Endometrial microvascular endothelial cells (primary cell): ENCODE measurements at regions not wholly inside any gene's neighbourhood (a gene's known extent, or its start where the extent isn't known, plus 50 kb on each side); places are given as distances from the start of the nearest gene placed in this dataset.

Source experiments
- in situ Hi-C: cut with HindIII; loops from 2 replicates; pipeline ENCODE4 v1.10.0; 2017; ENCODE audit warnings: low sequenced_read_pairs, low pct_unique_long_range_greater_than_20kb; ENCODE audit errors: inconsistent ontology term

GRCh38 chr1:234733427-234733826 lies 123.4 kb upstream of the IRF2BP2 start:
- in situ Hi-C loops, result no loop called here

- in situ Hi-C loops, result no loop called here
Measured at GRCh38 chr1:234732671-234733390, 122.9 kb upstream of the IRF2BP2 start.

- in situ Hi-C loops, result no loop called here
Measured at GRCh38 chr1:234732260-234732659, 122.3 kb upstream of the IRF2BP2 start.

GRCh38 chr1:234731569-234732085 lies 121.6 kb upstream of the IRF2BP2 start:
- in situ Hi-C loops, result no loop called here

- in situ Hi-C loops, result no loop called here
Measured at GRCh38 chr1:234730770-234731568, 121.0 kb upstream of the IRF2BP2 start.

GRCh38 chr1:234730475-234730769 lies 120.4 kb upstream of the IRF2BP2 start:
- in situ Hi-C loops, result no loop called here

- in situ Hi-C loops, result loop anchor here (10.0 kb wide), 1 partner anchor 245 kb away; no protein-coding TSS in a partner anchor
Measured at GRCh38 chr1:234729561-234730474, 119.8 kb upstream of the IRF2BP2 start.

GRCh38 chr1:234728740-234729139 lies 118.8 kb upstream of the IRF2BP2 start:
- in situ Hi-C loops, result loop anchor here (10.0 kb wide), 1 partner anchor 246 kb away; no protein-coding TSS in a partner anchor

GRCh38 chr1:234727018-234727940 lies 117.3 kb upstream of the IRF2BP2 start:
- in situ Hi-C loops, result loop anchor here (10.0 kb wide), 1 partner anchor 248 kb away; no protein-coding TSS in a partner anchor

- in situ Hi-C loops, result loop anchor here (10.0 kb wide), 1 partner anchor 248 kb away; no protein-coding TSS in a partner anchor
Measured at GRCh38 chr1:234726359-234726943, 116.5 kb upstream of the IRF2BP2 start.

- in situ Hi-C loops, result loop anchor here (10.0 kb wide), 1 partner anchor 249 kb away; no protein-coding TSS in a partner anchor
Measured at GRCh38 chr1:234725177-234726132, 115.5 kb upstream of the IRF2BP2 start.

- in situ Hi-C loops, result loop anchor here (10.0 to 25.0 kb wide), 2 partner anchors 112 to 250 kb away; partner anchors contain the start of gene IRF2BP2
Measured at GRCh38 chr1:234724516-234725176, 114.7 kb upstream of the IRF2BP2 start.

GRCh38 chr1:234722904-234723720 lies 113.1 kb upstream of the IRF2BP2 start:
- in situ Hi-C loops, result loop anchor here (10.0 to 25.0 kb wide), 2 partner anchors 111 to 252 kb away; partner anchors contain the start of gene IRF2BP2

GRCh38 chr1:234722270-234722704 lies 112.3 kb upstream of the IRF2BP2 start:
- in situ Hi-C loops, result loop anchor here (10.0 to 25.0 kb wide), 2 partner anchors 110 to 253 kb away; partner anchors contain the start of gene IRF2BP2
